Brain pericyte (primary cell): ENCODE measurements at regions not wholly inside any gene's neighbourhood (a gene's known extent, or its start where the extent isn't known, plus 50 kb on each side); places are given as distances from the start of the nearest gene placed in this dataset.

ENCODE experiments used
- DNase-seq: peaks from one replicate; pipeline ENCODE4 v3.0.0-alpha.2; 2012; ENCODE audit warnings: low read depth, low spot score

GRCh38 chr11:45354976-45355705 is 69.0 kb upstream of the SYT13 start:
- DNase-seq = peak; percentile 43

- no peak for DNase-seq
Measured at GRCh38 chr11:45348729-45349128, 62.6 kb upstream of the SYT13 start.

- DNase-seq = no peak
Measured at GRCh38 chr11:45347348-45348082, 61.4 kb upstream of the SYT13 start.

GRCh38 chr11:45345491-45345890 is 59.4 kb upstream of the SYT13 start:
- DNase-seq = no peak

GRCh38 chr11:45344028-45344427 is 57.9 kb upstream of the SYT13 start:
- DNase-seq = no peak

GRCh38 chr11:45343444-45343843 is 57.3 kb upstream of the SYT13 start:
- DNase-seq = no peak

- DNase-seq = no peak
Measured at GRCh38 chr11:45341372-45341771, 55.2 kb upstream of the SYT13 start.

GRCh38 chr11:45339729-45340519 is 53.8 kb upstream of the SYT13 start:
- DNase-seq = peak; percentile 51

- DNase-seq = no peak
Measured at GRCh38 chr11:45337583-45338360, 51.6 kb upstream of the SYT13 start.

GRCh38 chr11:45336136-45336535 is 50.0 kb upstream of the SYT13 start:
- DNase-seq = no peak
